ENCODE measurements at regions not wholly inside any gene's neighbourhood (a gene's known extent, or its start where the extent isn't known, plus 50 kb on each side); places are given as distances from the start of the nearest gene placed in this dataset.

- TF ChIP-seq ZNF391 (tag by site-specific recombination; IDR thresholded peaks at IDR 0.05; ENCODE audit: borderline replicate concordance, low read depth) (no peak), ZNF670 (tag by site-specific recombination; IDR thresholded peaks at IDR 0.05; ENCODE audit: low read depth) (no peak), ZNF10 (tag by site-specific recombination; IDR thresholded peaks at IDR 0.05) (no peak), ZFP69B (tag by site-specific recombination; IDR thresholded peaks at IDR 0.05) (no peak)
Measured at GRCh38 chr4:147060151-147060931, 114.7 kb upstream of the TTC29 start (continued).

DNA sequence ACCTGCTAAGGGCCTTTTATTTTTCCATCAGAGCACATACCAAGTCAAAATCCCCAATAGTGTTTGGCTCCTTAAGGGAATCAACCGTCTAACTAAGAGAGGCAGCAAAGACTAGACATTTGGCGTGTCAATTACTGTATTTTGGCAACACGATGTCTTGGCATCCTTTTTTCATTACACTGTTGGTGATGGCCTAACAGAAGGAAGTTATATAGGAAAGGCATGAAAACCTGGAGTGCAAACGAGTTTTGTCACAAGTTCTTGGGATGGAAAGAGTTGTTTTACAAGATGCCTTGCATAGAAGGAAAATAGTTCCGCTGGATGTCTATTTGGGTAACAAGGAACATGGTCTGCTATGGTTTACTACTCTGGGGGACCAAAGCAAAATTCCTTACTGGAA lies 119.2 kb upstream of the TTC29 start:
- Histone ChIP-seq H3K4me3 (ENCODE audit: low read depth, low read length) (no peak overlapping the region), H3K36me3 (ENCODE audit: control insufficient read depth in 2 of 2, insufficient read depth in 1 of 2, low read length in 2 of 2) (no peaks in the 10 kb centered on the region), H3K9me3 (ENCODE audit: control insufficient read depth, insufficient read depth, low read depth, low read length) (no peaks in the 10 kb centered on the region), H3K4me1 (ENCODE audit: control insufficient read depth, insufficient read depth, low read length) (no peaks in the 10 kb centered on the region), H3K27ac (ENCODE audit: extremely low read depth, low read depth, low read length) (no peak overlapping the region)
- POLR2A ChIA-PET, result no interaction called here
- CTCF ChIA-PET, result no interaction called here
- TF ChIP-seq OVOL3 (tag by site-specific recombination; IDR thresholded peaks at IDR 0.05) (no peak), ZBTB6 (tag by site-specific recombination; IDR thresholded peaks at IDR 0.05) (no peak), ZXDB (tag by site-specific recombination; IDR thresholded peaks at IDR 0.05) (no peak), ZNF701 (tag by site-specific recombination; IDR thresholded peaks at IDR 0.05) (no peak), ZNF211 (tag by site-specific recombination; IDR thresholded peaks at IDR 0.05; ENCODE audit: low read depth) (no peak), ZBTB17 (tag by site-specific recombination; IDR thresholded peaks at IDR 0.05) (no peak), ZNF621 (tag by site-specific recombination; IDR thresholded peaks at IDR 0.05) (no peak), TCF7L2 (IDR thresholded peaks at IDR 0.05; ENCODE audit: borderline replicate concordance, low read depth, low read length) (no peak), HOXD13 (CRISPR knock-in tag; IDR thresholded peaks at IDR 0.05; ENCODE audit: borderline replicate concordance) (no peak), BCL11B (tag by site-specific recombination; IDR thresholded peaks at IDR 0.05; ENCODE audit: low read depth) (no peak), PRDM2 (tag by site-specific recombination; IDR thresholded peaks at IDR 0.05; ENCODE audit: borderline replicate concordance) (no peak)
- TF ChIP-seq, protein P1, sequence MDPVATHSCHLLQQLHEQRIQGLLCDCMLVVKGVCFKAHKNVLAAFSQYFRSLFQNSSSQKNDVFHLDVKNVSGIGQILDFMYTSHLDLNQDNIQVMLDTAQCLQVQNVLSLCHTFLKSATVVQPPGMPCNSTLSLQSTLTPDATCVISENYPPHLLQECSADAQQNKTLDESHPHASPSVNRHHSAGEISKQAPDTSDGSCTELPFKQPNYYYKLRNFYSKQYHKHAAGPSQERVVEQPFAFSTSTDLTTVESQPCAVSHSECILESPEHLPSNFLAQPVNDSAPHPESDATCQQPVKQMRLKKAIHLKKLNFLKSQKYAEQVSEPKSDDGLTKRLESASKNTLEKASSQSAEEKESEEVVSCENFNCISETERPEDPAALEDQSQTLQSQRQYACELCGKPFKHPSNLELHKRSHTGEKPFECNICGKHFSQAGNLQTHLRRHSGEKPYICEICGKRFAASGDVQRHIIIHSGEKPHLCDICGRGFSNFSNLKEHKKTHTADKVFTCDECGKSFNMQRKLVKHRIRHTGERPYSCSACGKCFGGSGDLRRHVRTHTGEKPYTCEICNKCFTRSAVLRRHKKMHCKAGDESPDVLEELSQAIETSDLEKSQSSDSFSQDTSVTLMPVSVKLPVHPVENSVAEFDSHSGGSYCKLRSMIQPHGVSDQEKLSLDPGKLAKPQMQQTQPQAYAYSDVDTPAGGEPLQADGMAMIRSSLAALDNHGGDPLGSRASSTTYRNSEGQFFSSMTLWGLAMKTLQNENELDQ (tag by site-specific recombination; IDR thresholded peaks at IDR 0.05; ENCODE audit: low read depth), result no peak
- TF ChIP-seq, protein P2, sequence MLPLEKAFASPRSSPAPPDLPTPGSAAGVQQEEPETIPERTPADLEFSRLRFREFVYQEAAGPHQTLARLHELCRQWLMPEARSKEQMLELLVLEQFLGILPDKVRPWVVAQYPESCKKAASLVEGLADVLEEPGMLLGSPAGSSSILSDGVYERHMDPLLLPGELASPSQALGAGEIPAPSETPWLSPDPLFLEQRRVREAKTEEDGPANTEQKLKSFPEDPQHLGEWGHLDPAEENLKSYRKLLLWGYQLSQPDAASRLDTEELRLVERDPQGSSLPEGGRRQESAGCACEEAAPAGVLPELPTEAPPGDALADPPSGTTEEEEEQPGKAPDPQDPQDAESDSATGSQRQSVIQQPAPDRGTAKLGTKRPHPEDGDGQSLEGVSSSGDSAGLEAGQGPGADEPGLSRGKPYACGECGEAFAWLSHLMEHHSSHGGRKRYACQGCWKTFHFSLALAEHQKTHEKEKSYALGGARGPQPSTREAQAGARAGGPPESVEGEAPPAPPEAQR (tag by site-specific recombination; IDR thresholded peaks at IDR 0.05), result no peak

Measured in HEK293 (cell line).